ENCODE measurements at regions not wholly inside any gene's neighbourhood (a gene's known extent, or its start where the extent isn't known, plus 50 kb on each side); places are given as distances from the start of the nearest gene placed in this dataset.

GRCh38 chr1:103243481-103243880 is 135.2 kb upstream of the COL11A1 start:
- no peaks in the 10 kb centered on the region for H3K36me3 ChIP-seq (ENCODE audit: insufficient read depth, low read depth, low read length)
- H3K4me3 ChIP-seq (ENCODE audit: low read length): no peak overlapping the region
- H3K4me1 ChIP-seq (ENCODE audit: insufficient read depth, low read length): 0 out of 2 replicates have a peak, but pooled peaks cover 6% of the 10 kb centered on the region

GRCh38 chr1:103239034-103239433 is 130.7 kb upstream of the COL11A1 start:
- no peak overlapping the region for H3K27ac ChIP-seq (ENCODE audit: low read length)
- H3K4me3 ChIP-seq (ENCODE audit: low read length): no peak overlapping the region
- no peak overlapping the region for H3K9ac ChIP-seq (ENCODE audit: low read depth, low read length)
- H3K36me3 ChIP-seq (ENCODE audit: insufficient read depth, low read depth, low read length): no peaks in the 10 kb centered on the region
- no peaks in the 10 kb centered on the region for H3K27me3 ChIP-seq (ENCODE audit: insufficient read depth, low read length)
- peaks cover 9% of the 10 kb centered on the region; the same call in 1 of the 2 replicates for H3K9me3 ChIP-seq (ENCODE audit: insufficient read depth, low read depth, low read length)
- no peaks in the 10 kb centered on the region for H3K4me1 ChIP-seq (ENCODE audit: insufficient read depth, low read length)

More at GRCh38 chr1:103243481-103243880, 135.2 kb upstream of the COL11A1 start:
- H3K9me3 ChIP-seq (ENCODE audit: insufficient read depth, low read depth, low read length): no peaks in the 10 kb centered on the region
- H3K27me3 ChIP-seq (ENCODE audit: insufficient read depth, low read length): no peaks in the 10 kb centered on the region
- no peak overlapping the region for H3K27ac ChIP-seq (ENCODE audit: low read length)
- no peak overlapping the region for H3K9ac ChIP-seq (ENCODE audit: low read depth, low read length)

GRCh38 chr1:103230061-103230460 is 121.7 kb upstream of the COL11A1 start:
- Histone ChIP-seq H3K36me3 (ENCODE audit: insufficient read depth, low read depth, low read length) (no peaks in the 10 kb centered on the region), H3K9ac (ENCODE audit: low read depth, low read length) (no peak overlapping the region), H3K27me3 (ENCODE audit: insufficient read depth, low read length) (no peaks in the 10 kb centered on the region), H3K27ac (ENCODE audit: low read length) (no peak overlapping the region), H3K4me1 (ENCODE audit: insufficient read depth, low read length) (no peaks in the 10 kb centered on the region), H3K9me3 (ENCODE audit: insufficient read depth, low read depth, low read length) (no peaks in the 10 kb centered on the region), H3K4me3 (ENCODE audit: low read length) (no peak overlapping the region)

- H3K9ac ChIP-seq (ENCODE audit: low read depth, low read length): no peak overlapping the region
- H3K9me3 ChIP-seq (ENCODE audit: insufficient read depth, low read depth, low read length): no peaks in the 10 kb centered on the region
- H3K36me3 ChIP-seq (ENCODE audit: insufficient read depth, low read depth, low read length): no peaks in the 10 kb centered on the region
- H3K27ac ChIP-seq (ENCODE audit: low read length): no peak overlapping the region
- no peaks in the 10 kb centered on the region for H3K27me3 ChIP-seq (ENCODE audit: insufficient read depth, low read length)
- H3K4me1 ChIP-seq (ENCODE audit: insufficient read depth, low read length): no peaks in the 10 kb centered on the region
- no peak overlapping the region for H3K4me3 ChIP-seq (ENCODE audit: low read length)
Observed at GRCh38 chr1:103220631-103221041, 112.3 kb upstream of the COL11A1 start.

GRCh38 chr1:103218821-103219220 is 110.5 kb upstream of the COL11A1 start:
- Histone ChIP-seq H3K27ac (ENCODE audit: low read length) (no peak overlapping the region), H3K4me3 (ENCODE audit: low read length) (no peak overlapping the region), H3K4me1 (ENCODE audit: insufficient read depth, low read length) (no peaks in the 10 kb centered on the region), H3K9ac (ENCODE audit: low read depth, low read length) (no peak overlapping the region), H3K9me3 (ENCODE audit: insufficient read depth, low read depth, low read length) (no peaks in the 10 kb centered on the region), H3K27me3 (ENCODE audit: insufficient read depth, low read length) (no peaks in the 10 kb centered on the region), H3K36me3 (ENCODE audit: insufficient read depth, low read depth, low read length) (no peaks in the 10 kb centered on the region)

- H3K9me3 ChIP-seq (ENCODE audit: insufficient read depth, low read depth, low read length): no peaks in the 10 kb centered on the region
- H3K9ac ChIP-seq (ENCODE audit: low read depth, low read length): no peak overlapping the region
- H3K4me1 ChIP-seq (ENCODE audit: insufficient read depth, low read length): no peaks in the 10 kb centered on the region
- H3K4me3 ChIP-seq (ENCODE audit: low read length): no peak overlapping the region
- H3K27me3 ChIP-seq (ENCODE audit: insufficient read depth, low read length): no peaks in the 10 kb centered on the region
- no peaks in the 10 kb centered on the region for H3K36me3 ChIP-seq (ENCODE audit: insufficient read depth, low read depth, low read length)
- no peak overlapping the region for H3K27ac ChIP-seq (ENCODE audit: low read length)
Observed at GRCh38 chr1:103218369-103218768, 110.0 kb upstream of the COL11A1 start.

GRCh38 chr1:103211073-103211472 is 102.8 kb upstream of the COL11A1 start:
- Histone ChIP-seq H3K27me3 (ENCODE audit: insufficient read depth, low read length) (no peaks in the 10 kb centered on the region), H3K27ac (ENCODE audit: low read length) (no peak overlapping the region), H3K36me3 (ENCODE audit: insufficient read depth, low read depth, low read length) (no peaks in the 10 kb centered on the region), H3K4me3 (ENCODE audit: low read length) (no peak overlapping the region), H3K9me3 (ENCODE audit: insufficient read depth, low read depth, low read length) (no peaks in the 10 kb centered on the region), H3K9ac (ENCODE audit: low read depth, low read length) (no peak overlapping the region), H3K4me1 (ENCODE audit: insufficient read depth, low read length) (no peaks in the 10 kb centered on the region)

- no peaks in the 10 kb centered on the region for H3K36me3 ChIP-seq (ENCODE audit: insufficient read depth, low read depth, low read length)
- H3K4me1 ChIP-seq (ENCODE audit: insufficient read depth, low read length): no peaks in the 10 kb centered on the region
- H3K27ac ChIP-seq (ENCODE audit: low read length): no peak overlapping the region
- H3K27me3 ChIP-seq (ENCODE audit: insufficient read depth, low read length): no peaks in the 10 kb centered on the region
- H3K9ac ChIP-seq (ENCODE audit: low read depth, low read length): no peak overlapping the region
- H3K9me3 ChIP-seq (ENCODE audit: insufficient read depth, low read depth, low read length): no peaks in the 10 kb centered on the region
- no peak overlapping the region for H3K4me3 ChIP-seq (ENCODE audit: low read length)
Observed at GRCh38 chr1:103208844-103209243, 100.5 kb upstream of the COL11A1 start.

- H3K4me3 ChIP-seq (ENCODE audit: low read length): no peak overlapping the region
- no peaks in the 10 kb centered on the region for H3K36me3 ChIP-seq (ENCODE audit: insufficient read depth, low read depth, low read length)
- no peak overlapping the region for H3K9ac ChIP-seq (ENCODE audit: low read depth, low read length)
- no peak overlapping the region for H3K27ac ChIP-seq (ENCODE audit: low read length)
- no peaks in the 10 kb centered on the region for H3K27me3 ChIP-seq (ENCODE audit: insufficient read depth, low read length)
- no peaks in the 10 kb centered on the region for H3K4me1 ChIP-seq (ENCODE audit: insufficient read depth, low read length)
- H3K9me3 ChIP-seq (ENCODE audit: insufficient read depth, low read depth, low read length): no peaks in the 10 kb centered on the region
Observed at GRCh38 chr1:103199001-103199400, 90.7 kb upstream of the COL11A1 start.

GRCh38 chr1:103198076-103198475 is 89.8 kb upstream of the COL11A1 start:
- no peaks in the 10 kb centered on the region for H3K36me3 ChIP-seq (ENCODE audit: insufficient read depth, low read depth, low read length)
- no peaks in the 10 kb centered on the region for H3K4me1 ChIP-seq (ENCODE audit: insufficient read depth, low read length)
- no peak overlapping the region for H3K4me3 ChIP-seq (ENCODE audit: low read length)

GRCh38 chr1:103197216-103197615 is 88.9 kb upstream of the COL11A1 start:
- H3K4me3 ChIP-seq (ENCODE audit: low read length): no peak overlapping the region

More at GRCh38 chr1:103198076-103198475, 89.8 kb upstream of the COL11A1 start:
- Histone ChIP-seq H3K9me3 (ENCODE audit: insufficient read depth, low read depth, low read length) (no peaks in the 10 kb centered on the region), H3K27ac (ENCODE audit: low read length) (no peak overlapping the region), H3K9ac (ENCODE audit: low read depth, low read length) (no peak overlapping the region), H3K27me3 (ENCODE audit: insufficient read depth, low read length) (no peaks in the 10 kb centered on the region)

GRCh38 chr1:103194984-103195383 is 86.7 kb upstream of the COL11A1 start:
- H3K9ac ChIP-seq (ENCODE audit: low read depth, low read length): no peak overlapping the region
- no peak overlapping the region for H3K4me3 ChIP-seq (ENCODE audit: low read length)
- H3K27ac ChIP-seq (ENCODE audit: low read length): no peak overlapping the region
- no peaks in the 10 kb centered on the region for H3K27me3 ChIP-seq (ENCODE audit: insufficient read depth, low read length)
- H3K9me3 ChIP-seq (ENCODE audit: insufficient read depth, low read depth, low read length): no peaks in the 10 kb centered on the region
- no peaks in the 10 kb centered on the region for H3K4me1 ChIP-seq (ENCODE audit: insufficient read depth, low read length)
- no peaks in the 10 kb centered on the region for H3K36me3 ChIP-seq (ENCODE audit: insufficient read depth, low read depth, low read length)

More at GRCh38 chr1:103197216-103197615, 88.9 kb upstream of the COL11A1 start:
- Histone ChIP-seq H3K36me3 (ENCODE audit: insufficient read depth, low read depth, low read length) (no peaks in the 10 kb centered on the region), H3K4me1 (ENCODE audit: insufficient read depth, low read length) (no peaks in the 10 kb centered on the region), H3K27ac (ENCODE audit: low read length) (no peak overlapping the region), H3K9me3 (ENCODE audit: insufficient read depth, low read depth, low read length) (no peaks in the 10 kb centered on the region), H3K27me3 (ENCODE audit: insufficient read depth, low read length) (no peaks in the 10 kb centered on the region), H3K9ac (ENCODE audit: low read depth, low read length) (no peak overlapping the region)

Data from iPS-20b (cell line).